ENCODE measurements at regions not wholly inside any gene's neighbourhood (a gene's known extent, or its start where the extent isn't known, plus 50 kb on each side); places are given as distances from the start of the nearest gene placed in this dataset.

GRCh38 chr3:20482350-20482749 lies 296.3 kb upstream of the SGO1 start:
- no peak for TF ChIP-seq POLR2A (IDR thresholded peaks at IDR 0.05)
- no peak for TF ChIP-seq CTCF (IDR thresholded peaks at IDR 0.05)

Data from tibial nerve (tissue), 3 donors.